ENCODE measurements at regions not wholly inside any gene's neighbourhood (a gene's known extent, or its start where the extent isn't known, plus 50 kb on each side); places are given as distances from the start of the nearest gene placed in this dataset.

DNA sequence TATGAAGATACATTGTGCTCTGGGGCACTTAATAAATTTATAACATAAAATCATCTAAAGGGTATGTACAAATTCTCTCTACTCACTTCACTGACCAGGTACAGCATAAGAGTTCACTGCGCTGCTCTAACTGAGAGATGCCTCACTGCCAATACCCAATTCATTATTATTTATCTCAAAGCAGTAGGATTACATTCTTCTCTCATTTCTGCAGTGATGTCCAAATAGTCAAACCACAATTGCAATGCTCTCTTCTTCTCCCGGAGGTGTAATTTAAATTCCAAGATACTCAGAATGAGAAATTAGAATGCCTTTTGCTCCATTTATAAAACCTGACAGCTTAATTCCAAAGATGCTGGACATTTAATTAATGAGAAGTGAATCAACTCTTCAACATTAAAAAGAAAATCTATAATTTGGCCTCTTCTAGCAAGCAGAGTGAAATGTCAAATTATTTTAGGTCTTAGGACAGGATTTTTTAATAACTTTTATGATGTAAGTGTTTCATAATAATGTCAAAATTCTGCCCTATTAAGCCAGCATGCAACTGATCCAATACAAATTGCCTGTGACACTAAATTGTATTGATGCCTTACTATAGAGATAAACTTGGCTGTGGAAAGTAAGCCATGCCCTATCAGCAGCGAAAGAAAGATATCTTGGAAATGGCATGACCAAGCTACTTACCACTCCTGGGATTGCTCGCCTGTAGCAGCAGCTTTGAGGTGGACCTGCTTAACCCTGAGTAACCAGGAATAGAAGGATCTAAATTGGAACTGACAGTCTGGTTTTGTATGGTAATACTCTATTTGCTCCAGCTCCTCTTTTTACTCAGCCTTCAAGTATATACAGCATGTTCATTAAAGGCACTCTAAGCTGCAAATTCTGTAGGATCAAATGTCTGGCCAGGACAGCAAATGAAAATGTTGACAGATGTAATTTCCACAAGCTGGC is 374.2 kb upstream of the TYRP1 start:
- TF ChIP-seq, protein P1, sequence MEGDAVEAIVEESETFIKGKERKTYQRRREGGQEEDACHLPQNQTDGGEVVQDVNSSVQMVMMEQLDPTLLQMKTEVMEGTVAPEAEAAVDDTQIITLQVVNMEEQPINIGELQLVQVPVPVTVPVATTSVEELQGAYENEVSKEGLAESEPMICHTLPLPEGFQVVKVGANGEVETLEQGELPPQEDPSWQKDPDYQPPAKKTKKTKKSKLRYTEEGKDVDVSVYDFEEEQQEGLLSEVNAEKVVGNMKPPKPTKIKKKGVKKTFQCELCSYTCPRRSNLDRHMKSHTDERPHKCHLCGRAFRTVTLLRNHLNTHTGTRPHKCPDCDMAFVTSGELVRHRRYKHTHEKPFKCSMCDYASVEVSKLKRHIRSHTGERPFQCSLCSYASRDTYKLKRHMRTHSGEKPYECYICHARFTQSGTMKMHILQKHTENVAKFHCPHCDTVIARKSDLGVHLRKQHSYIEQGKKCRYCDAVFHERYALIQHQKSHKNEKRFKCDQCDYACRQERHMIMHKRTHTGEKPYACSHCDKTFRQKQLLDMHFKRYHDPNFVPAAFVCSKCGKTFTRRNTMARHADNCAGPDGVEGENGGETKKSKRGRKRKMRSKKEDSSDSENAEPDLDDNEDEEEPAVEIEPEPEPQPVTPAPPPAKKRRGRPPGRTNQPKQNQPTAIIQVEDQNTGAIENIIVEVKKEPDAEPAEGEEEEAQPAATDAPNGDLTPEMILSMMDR (conservative IDR thresholded peaks at IDR 0.05; ENCODE audit: low read length) = no peak
- no peak for TF ChIP-seq EZH2phosphoT487 (IDR thresholded peaks at IDR 0.05; ENCODE audit: borderline replicate concordance, low read depth, low read length)

Measured in OCI-LY7 (cell line).